HEK293T (cell line): ENCODE measurements at regions not wholly inside any gene's neighbourhood (a gene's known extent, or its start where the extent isn't known, plus 50 kb on each side); places are given as distances from the start of the nearest gene placed in this dataset.

Source experiments
- LEF1 ChIP-seq: fragments of 450-650 bp; IDR thresholded peaks from 2 replicates; pipeline ENCODE4 v1.6.1; 2017; ENCODE audit warnings: mild to moderate bottlenecking, borderline replicate concordance
- TARDBP ChIP-seq: fragments of 450-650 bp; IDR thresholded peaks from 2 replicates; pipeline ENCODE4 v1.6.1; 2016

DNA sequence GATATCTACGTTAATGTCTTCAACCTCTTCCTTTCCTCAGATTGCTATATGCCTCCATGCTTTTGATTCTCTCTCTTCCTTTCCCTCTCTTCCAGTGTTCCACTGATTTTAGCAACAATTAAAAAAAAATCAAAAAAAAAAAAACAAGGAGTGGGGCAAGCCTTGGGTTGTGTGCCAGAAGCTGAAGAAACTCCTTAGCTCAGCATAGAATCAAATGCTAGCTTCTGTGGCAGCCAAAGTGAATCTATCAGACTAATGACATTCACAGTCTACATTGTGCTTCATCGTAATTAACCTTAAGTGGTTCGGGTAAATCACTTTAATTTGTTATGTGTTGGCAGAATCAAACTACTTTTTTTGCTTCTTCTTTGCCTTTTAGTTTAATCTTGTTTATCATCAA lies 237.3 kb downstream of the TMEM167A start:
- TF ChIP-seq LEF1 (no peak), TARDBP (no peak)
